Nephron (organoid): ENCODE measurements at regions not wholly inside any gene's neighbourhood (a gene's known extent, or its start where the extent isn't known, plus 50 kb on each side); places are given as distances from the start of the nearest gene placed in this dataset.

ENCODE experiments used
- H3K27ac Mint-ChIP-seq, 3 experiments: 2 replicates each; pipeline ENCODE4 v1.8.0; 2020; ENCODE audit warnings: mixed read lengths in 3 of 3, mild to moderate bottlenecking in 2 of 3, moderate library complexity in 1 of 3
- H3K27me3 Mint-ChIP-seq: 2 replicates; pipeline ENCODE4 v1.8.0; 2021; ENCODE audit warnings: low read depth, mild to moderate bottlenecking, moderate library complexity, mixed read lengths
- H3K36me3 Mint-ChIP-seq: 2 replicates; pipeline ENCODE4 v1.8.0; 2020; ENCODE audit warnings: low read depth, mixed read lengths
- H3K4me1 Mint-ChIP-seq: 2 replicates; pipeline ENCODE4 v1.8.0; 2020; ENCODE audit warnings: mixed read lengths
- H3K4me3 Mint-ChIP-seq, 3 experiments: 2 replicates each; pipeline ENCODE4 v1.8.0; 2020; ENCODE audit warnings: mild to moderate bottlenecking in 3 of 3, mixed read lengths in 3 of 3, moderate library complexity in 2 of 3
- H3K9me3 Mint-ChIP-seq: 2 replicates; pipeline ENCODE4 v1.8.0; 2020; ENCODE audit warnings: mixed read lengths
- CTCF ChIP-seq, 3 experiments: fragments of 200-600 bp; sonication (generic); IDR thresholded peaks; one replicate each; pipeline ENCODE4 v1.5.0; 2021; ENCODE audit warnings: antibody characterized with exemption in 3 of 3; ENCODE audit not compliant: unreplicated experiment in 3 of 3

GRCh38 chr14:56512521-56512920 is 67.1 kb upstream of the TMEM260 start:
- no peak for TF ChIP-seq CTCF (IDR thresholded peaks at IDR 0.05; ENCODE audit: unreplicated experiment in 3 of 3)
- Mint-ChIP-seq H3K27ac (no peak overlapping the region), H3K9me3 (no peaks in the 10 kb centered on the region), H3K4me3 (no peak overlapping the region), H3K27me3 (peaks cover 3% of the 10 kb centered on the region), H3K4me1 (no peaks in the 10 kb centered on the region), H3K36me3 (no peaks in the 10 kb centered on the region)

GRCh38 chr14:56514663-56515371 is 64.8 kb upstream of the TMEM260 start:
- Mint-ChIP-seq H3K4me1 (no peaks in the 10 kb centered on the region), H3K9me3 (no peaks in the 10 kb centered on the region), H3K4me3 (no peak overlapping the region), H3K36me3 (no peaks in the 10 kb centered on the region), H3K27me3 (peaks cover 3% of the 10 kb centered on the region), H3K27ac (no peak overlapping the region)
- no peak for TF ChIP-seq CTCF (IDR thresholded peaks at IDR 0.05; ENCODE audit: unreplicated experiment in 3 of 3)

- no peaks in the 10 kb centered on the region for H3K36me3 Mint-ChIP-seq
- peaks cover 3% of the 10 kb centered on the region for H3K27me3 Mint-ChIP-seq
- H3K4me3 Mint-ChIP-seq = no peak overlapping the region
- TF ChIP-seq CTCF (IDR thresholded peaks at IDR 0.05; ENCODE audit: unreplicated experiment in 3 of 3) = no peak
- no peaks in the 10 kb centered on the region for H3K4me1 Mint-ChIP-seq
- H3K27ac Mint-ChIP-seq = no peak overlapping the region
- H3K9me3 Mint-ChIP-seq = no peaks in the 10 kb centered on the region
Observed at GRCh38 chr14:56515739-56516138, 63.9 kb upstream of the TMEM260 start.

- H3K27me3 Mint-ChIP-seq = no peaks in the 10 kb centered on the region
- no peaks in the 10 kb centered on the region for H3K4me1 Mint-ChIP-seq
- H3K4me3 Mint-ChIP-seq = no peak overlapping the region
- no peak overlapping the region for H3K27ac Mint-ChIP-seq
- no peaks in the 10 kb centered on the region for H3K9me3 Mint-ChIP-seq
- H3K36me3 Mint-ChIP-seq = no peaks in the 10 kb centered on the region
- TF ChIP-seq CTCF (IDR thresholded peaks at IDR 0.05; ENCODE audit: unreplicated experiment in 3 of 3) = no peak
Observed at GRCh38 chr14:56522403-56522802, 57.2 kb upstream of the TMEM260 start.

GRCh38 chr14:56524971-56525677 is 54.5 kb upstream of the TMEM260 start:
- H3K4me1 Mint-ChIP-seq = no peaks in the 10 kb centered on the region
- H3K27ac Mint-ChIP-seq = no peak overlapping the region
- H3K4me3 Mint-ChIP-seq = no peak overlapping the region
- H3K36me3 Mint-ChIP-seq = no peaks in the 10 kb centered on the region
- no peaks in the 10 kb centered on the region for H3K9me3 Mint-ChIP-seq
- no peak for TF ChIP-seq CTCF (IDR thresholded peaks at IDR 0.05; ENCODE audit: unreplicated experiment in 3 of 3)
- H3K27me3 Mint-ChIP-seq = peaks cover under 1% of the 10 kb centered on the region

- Mint-ChIP-seq H3K36me3 (no peaks in the 10 kb centered on the region), H3K4me3 (no peak overlapping the region), H3K27me3 (peaks cover 3% of the 10 kb centered on the region), H3K4me1 (no peaks in the 10 kb centered on the region), H3K9me3 (no peaks in the 10 kb centered on the region), H3K27ac (no peak overlapping the region)
- TF ChIP-seq CTCF (IDR thresholded peaks at IDR 0.05; ENCODE audit: unreplicated experiment in 3 of 3) = no peak
Observed at GRCh38 chr14:56528927-56529326, 50.7 kb upstream of the TMEM260 start.
